H1 (cell line): ENCODE measurements at regions not wholly inside any gene's neighbourhood (a gene's known extent, or its start where the extent isn't known, plus 50 kb on each side); places are given as distances from the start of the nearest gene placed in this dataset.

ENCODE experiments used
- ASH2L ChIP-seq: fragments of 200-600, 300-600 bp; sonication (generic); IDR thresholded peaks from one replicate; pipeline ENCODE4 v1.7.1; 2017; ENCODE audit warnings: low read length
- BRCA1 ChIP-seq: IDR thresholded peaks from 2 replicates; pipeline ENCODE4 v1.6.1; 2012; ENCODE audit warnings: low read depth, low read length, improper control_type of control experiment
- FOSL1 ChIP-seq: IDR thresholded peaks from 2 replicates; pipeline ENCODE4 v1.6.1; 2011; ENCODE audit warnings: mild to moderate bottlenecking, low read depth, low read length, moderate library complexity; ENCODE audit not compliant: insufficient read depth
- POLR2A ChIP-seq, 2 experiments: IDR thresholded peaks; 1 replicate in 1 of 2; 2 replicates in 1 of 2; pipeline ENCODE4 v1.6.1; 2011; ENCODE audit warnings: low read depth in 2 of 2, low read length in 2 of 2, mild to moderate bottlenecking in 2 of 2; ENCODE audit errors: control extremely low read depth in 1 of 2
- POLR2AphosphoS5 ChIP-seq: IDR thresholded peaks from 2 replicates; pipeline ENCODE4 v1.6.1; 2011; ENCODE audit warnings: low read depth, low read length
- RAD21 ChIP-seq, 2 experiments: IDR thresholded peaks in 1 of 2; conservative IDR thresholded peaks in 1 of 2; 2 replicates each; pipeline ENCODE4 v1.6.1; 2011; ENCODE audit warnings: low read depth in 2 of 2, low read length in 2 of 2, improper control_type of control experiment in 1 of 2, inconsistent platforms in 1 of 2, mild to moderate bottlenecking in 1 of 2, moderate library complexity in 1 of 2
- SRF ChIP-seq: IDR thresholded peaks from 2 replicates; pipeline ENCODE4 v1.6.1; 2011; ENCODE audit warnings: mild to moderate bottlenecking, low read depth, low read length, moderate library complexity
- TEAD4 ChIP-seq: IDR thresholded peaks from 2 replicates; pipeline ENCODE4 v1.6.1; 2012; ENCODE audit warnings: low read depth, low read length, inconsistent platforms, mixed read lengths
- TF ChIP-seq, protein P1 (sequence below): fragments of 300-600 bp; sonication (generic); IDR thresholded peaks from 2 replicates; pipeline ENCODE4 v1.7.1; 2012; ENCODE audit warnings: low read length, moderate library complexity, mild to moderate bottlenecking, inconsistent platforms; ENCODE audit not compliant: insufficient replicate concordance

DNA sequence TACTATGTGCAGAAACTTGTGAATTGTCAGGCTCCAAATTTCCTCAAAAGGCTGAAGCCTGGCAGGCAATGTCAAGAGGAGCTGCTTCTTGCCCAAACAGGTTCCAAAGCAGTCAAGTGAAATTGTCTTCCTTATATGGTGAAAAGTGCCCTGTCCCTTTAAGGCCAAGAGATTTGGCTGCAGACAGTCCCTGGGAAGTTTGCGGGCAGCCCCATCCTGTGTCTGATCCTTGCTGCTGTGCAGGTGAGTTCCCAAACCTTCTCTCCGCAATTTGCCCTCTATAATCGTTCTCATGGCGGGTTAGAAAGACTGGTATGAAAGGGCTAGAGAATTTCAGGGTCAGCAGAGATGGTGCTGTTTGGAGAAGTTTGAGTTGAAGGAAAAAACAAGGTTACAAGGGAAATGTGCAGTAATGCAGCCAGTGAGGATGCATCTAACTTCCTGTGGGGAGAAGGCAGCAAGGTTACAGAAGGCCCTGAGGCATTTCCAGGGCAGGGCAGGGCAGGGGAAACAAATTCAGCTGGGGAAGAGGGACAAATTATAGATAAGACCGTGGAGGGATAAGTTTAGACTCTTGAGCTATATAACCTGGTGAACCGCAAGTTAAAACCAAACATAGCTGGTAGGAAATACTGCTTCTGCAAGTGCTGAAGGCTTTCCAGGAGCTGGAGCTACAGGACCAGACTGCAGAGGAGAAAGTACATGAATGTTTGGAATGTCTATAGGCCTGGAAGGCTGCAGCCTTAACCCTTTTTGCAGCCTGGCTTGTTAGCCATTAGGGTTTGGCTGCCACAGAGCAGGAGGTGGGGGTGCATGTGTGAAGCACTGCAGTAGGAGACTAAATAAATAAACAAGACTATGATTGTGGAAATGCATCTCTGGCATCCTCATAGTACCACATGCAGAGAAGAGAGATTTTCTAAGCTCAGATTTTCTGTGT lies 256.2 kb upstream of the IL12A start (continued):
- TF ChIP-seq, protein P1, sequence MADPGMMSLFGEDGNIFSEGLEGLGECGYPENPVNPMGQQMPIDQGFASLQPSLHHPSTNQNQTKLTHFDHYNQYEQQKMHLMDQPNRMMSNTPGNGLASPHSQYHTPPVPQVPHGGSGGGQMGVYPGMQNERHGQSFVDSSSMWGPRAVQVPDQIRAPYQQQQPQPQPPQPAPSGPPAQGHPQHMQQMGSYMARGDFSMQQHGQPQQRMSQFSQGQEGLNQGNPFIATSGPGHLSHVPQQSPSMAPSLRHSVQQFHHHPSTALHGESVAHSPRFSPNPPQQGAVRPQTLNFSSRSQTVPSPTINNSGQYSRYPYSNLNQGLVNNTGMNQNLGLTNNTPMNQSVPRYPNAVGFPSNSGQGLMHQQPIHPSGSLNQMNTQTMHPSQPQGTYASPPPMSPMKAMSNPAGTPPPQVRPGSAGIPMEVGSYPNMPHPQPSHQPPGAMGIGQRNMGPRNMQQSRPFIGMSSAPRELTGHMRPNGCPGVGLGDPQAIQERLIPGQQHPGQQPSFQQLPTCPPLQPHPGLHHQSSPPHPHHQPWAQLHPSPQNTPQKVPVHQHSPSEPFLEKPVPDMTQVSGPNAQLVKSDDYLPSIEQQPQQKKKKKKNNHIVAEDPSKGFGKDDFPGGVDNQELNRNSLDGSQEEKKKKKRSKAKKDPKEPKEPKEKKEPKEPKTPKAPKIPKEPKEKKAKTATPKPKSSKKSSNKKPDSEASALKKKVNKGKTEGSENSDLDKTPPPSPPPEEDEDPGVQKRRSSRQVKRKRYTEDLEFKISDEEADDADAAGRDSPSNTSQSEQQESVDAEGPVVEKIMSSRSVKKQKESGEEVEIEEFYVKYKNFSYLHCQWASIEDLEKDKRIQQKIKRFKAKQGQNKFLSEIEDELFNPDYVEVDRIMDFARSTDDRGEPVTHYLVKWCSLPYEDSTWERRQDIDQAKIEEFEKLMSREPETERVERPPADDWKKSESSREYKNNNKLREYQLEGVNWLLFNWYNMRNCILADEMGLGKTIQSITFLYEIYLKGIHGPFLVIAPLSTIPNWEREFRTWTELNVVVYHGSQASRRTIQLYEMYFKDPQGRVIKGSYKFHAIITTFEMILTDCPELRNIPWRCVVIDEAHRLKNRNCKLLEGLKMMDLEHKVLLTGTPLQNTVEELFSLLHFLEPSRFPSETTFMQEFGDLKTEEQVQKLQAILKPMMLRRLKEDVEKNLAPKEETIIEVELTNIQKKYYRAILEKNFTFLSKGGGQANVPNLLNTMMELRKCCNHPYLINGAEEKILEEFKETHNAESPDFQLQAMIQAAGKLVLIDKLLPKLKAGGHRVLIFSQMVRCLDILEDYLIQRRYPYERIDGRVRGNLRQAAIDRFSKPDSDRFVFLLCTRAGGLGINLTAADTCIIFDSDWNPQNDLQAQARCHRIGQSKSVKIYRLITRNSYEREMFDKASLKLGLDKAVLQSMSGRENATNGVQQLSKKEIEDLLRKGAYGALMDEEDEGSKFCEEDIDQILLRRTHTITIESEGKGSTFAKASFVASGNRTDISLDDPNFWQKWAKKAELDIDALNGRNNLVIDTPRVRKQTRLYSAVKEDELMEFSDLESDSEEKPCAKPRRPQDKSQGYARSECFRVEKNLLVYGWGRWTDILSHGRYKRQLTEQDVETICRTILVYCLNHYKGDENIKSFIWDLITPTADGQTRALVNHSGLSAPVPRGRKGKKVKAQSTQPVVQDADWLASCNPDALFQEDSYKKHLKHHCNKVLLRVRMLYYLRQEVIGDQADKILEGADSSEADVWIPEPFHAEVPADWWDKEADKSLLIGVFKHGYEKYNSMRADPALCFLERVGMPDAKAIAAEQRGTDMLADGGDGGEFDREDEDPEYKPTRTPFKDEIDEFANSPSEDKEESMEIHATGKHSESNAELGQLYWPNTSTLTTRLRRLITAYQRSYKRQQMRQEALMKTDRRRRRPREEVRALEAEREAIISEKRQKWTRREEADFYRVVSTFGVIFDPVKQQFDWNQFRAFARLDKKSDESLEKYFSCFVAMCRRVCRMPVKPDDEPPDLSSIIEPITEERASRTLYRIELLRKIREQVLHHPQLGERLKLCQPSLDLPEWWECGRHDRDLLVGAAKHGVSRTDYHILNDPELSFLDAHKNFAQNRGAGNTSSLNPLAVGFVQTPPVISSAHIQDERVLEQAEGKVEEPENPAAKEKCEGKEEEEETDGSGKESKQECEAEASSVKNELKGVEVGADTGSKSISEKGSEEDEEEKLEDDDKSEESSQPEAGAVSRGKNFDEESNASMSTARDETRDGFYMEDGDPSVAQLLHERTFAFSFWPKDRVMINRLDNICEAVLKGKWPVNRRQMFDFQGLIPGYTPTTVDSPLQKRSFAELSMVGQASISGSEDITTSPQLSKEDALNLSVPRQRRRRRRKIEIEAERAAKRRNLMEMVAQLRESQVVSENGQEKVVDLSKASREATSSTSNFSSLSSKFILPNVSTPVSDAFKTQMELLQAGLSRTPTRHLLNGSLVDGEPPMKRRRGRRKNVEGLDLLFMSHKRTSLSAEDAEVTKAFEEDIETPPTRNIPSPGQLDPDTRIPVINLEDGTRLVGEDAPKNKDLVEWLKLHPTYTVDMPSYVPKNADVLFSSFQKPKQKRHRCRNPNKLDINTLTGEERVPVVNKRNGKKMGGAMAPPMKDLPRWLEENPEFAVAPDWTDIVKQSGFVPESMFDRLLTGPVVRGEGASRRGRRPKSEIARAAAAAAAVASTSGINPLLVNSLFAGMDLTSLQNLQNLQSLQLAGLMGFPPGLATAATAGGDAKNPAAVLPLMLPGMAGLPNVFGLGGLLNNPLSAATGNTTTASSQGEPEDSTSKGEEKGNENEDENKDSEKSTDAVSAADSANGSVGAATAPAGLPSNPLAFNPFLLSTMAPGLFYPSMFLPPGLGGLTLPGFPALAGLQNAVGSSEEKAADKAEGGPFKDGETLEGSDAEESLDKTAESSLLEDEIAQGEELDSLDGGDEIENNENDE = no peak
- TF ChIP-seq SRF (peak; percentile 94), RAD21 (IDR thresholded peaks at IDR 0.05 in 1 of 2, conservative IDR thresholded peaks at IDR 0.05 in 1 of 2; ENCODE audit: low read depth in 2 of 2, low read length in 2 of 2) (peak; percentile 1 to 25; a peak in 1 of 4 replicates), POLR2AphosphoS5 (0 out of 2 replicates have a peak, but pooled peaks have one; percentile 13), TEAD4 (peak; percentile 75), POLR2A (IDR thresholded peaks at IDR 0.05; ENCODE audit: control extremely low read depth in 1 of 2, low read depth in 2 of 2, low read length in 2 of 2) (peak in 1 of 2 experiments; percentile 64; a peak in 1 of 3 replicates), BRCA1 (no peak), FOSL1 (no peak), ASH2L (peak; percentile 25)
